ENCODE measurements at regions not wholly inside any gene's neighbourhood (a gene's known extent, or its start where the extent isn't known, plus 50 kb on each side); places are given as distances from the start of the nearest gene placed in this dataset.

DNA sequence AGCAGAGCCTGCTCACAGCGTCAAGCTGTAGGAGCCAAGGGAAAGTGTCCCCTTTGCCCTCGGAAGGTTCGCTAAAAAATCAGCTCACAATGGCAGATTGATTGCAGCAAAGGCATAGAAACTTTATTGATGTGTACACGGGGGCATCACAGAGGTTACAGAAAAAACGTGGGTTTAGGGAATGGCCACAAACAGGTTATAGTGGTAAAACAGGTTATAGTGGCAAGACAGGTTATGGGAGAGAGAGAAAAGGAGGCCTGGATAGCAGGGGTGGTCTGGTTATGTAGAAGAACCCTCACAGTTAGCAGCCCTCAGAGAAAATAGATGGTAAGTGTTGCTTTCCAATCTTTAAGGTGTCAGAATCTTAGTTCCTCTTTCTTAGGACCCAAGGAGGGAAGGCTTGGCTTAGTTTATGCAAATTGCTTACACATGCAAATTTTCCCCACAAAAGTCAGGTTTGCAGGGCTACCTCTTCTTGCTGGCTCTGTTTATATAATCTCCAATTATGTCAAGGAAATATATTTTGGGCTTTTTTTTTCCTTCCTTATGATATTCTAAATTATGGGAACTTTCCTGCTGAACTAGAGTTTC, 113.7 kb downstream of the BMP15 start:
- TF ChIP-seq, protein P1, sequence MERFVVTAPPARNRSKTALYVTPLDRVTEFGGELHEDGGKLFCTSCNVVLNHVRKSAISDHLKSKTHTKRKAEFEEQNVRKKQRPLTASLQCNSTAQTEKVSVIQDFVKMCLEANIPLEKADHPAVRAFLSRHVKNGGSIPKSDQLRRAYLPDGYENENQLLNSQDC (CRISPR knock-in tag; IDR thresholded peaks at IDR 0.05): no peak
- TF ChIP-seq, protein P2, sequence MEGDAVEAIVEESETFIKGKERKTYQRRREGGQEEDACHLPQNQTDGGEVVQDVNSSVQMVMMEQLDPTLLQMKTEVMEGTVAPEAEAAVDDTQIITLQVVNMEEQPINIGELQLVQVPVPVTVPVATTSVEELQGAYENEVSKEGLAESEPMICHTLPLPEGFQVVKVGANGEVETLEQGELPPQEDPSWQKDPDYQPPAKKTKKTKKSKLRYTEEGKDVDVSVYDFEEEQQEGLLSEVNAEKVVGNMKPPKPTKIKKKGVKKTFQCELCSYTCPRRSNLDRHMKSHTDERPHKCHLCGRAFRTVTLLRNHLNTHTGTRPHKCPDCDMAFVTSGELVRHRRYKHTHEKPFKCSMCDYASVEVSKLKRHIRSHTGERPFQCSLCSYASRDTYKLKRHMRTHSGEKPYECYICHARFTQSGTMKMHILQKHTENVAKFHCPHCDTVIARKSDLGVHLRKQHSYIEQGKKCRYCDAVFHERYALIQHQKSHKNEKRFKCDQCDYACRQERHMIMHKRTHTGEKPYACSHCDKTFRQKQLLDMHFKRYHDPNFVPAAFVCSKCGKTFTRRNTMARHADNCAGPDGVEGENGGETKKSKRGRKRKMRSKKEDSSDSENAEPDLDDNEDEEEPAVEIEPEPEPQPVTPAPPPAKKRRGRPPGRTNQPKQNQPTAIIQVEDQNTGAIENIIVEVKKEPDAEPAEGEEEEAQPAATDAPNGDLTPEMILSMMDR (IDR thresholded peaks at IDR 0.05 in 2 of 3, conservative IDR thresholded peaks at IDR 0.05 in 1 of 3; ENCODE audit: insufficient read depth in 2 of 3, low read depth in 1 of 3, low read length in 3 of 3): no peak
- TF ChIP-seq BMI1 (IDR thresholded peaks at IDR 0.05; ENCODE audit: low read length) (no peak), ATF2 (CRISPR knock-in tag; IDR thresholded peaks at IDR 0.05) (no peak), NR3C1 (CRISPR knock-in tag; IDR thresholded peaks at IDR 0.05) (no peak)
